HG02943 (cell line): ENCODE measurements at regions not wholly inside any gene's neighbourhood (a gene's known extent, or its start where the extent isn't known, plus 50 kb on each side); places are given as distances from the start of the nearest gene placed in this dataset.

Experiments used
- ATAC-seq: cut with Tn5 transposase; IDR thresholded peaks from one replicate; pipeline ENCODE4 v1.9.1; 2021; ENCODE audit warnings: mild to moderate bottlenecking, low read depth, moderate library complexity; ENCODE audit not compliant: unreplicated experiment

GRCh38 chr20:40547483-40548091, 141.4 kb downstream of the MAFB start:
- ATAC-seq: no peak

- no peak for ATAC-seq
Observed at GRCh38 chr20:40545478-40545877, 143.6 kb downstream of the MAFB start.

GRCh38 chr20:40542065-40542464, 147.0 kb downstream of the MAFB start:
- ATAC-seq: no peak

GRCh38 chr20:40540166-40540565, 148.9 kb downstream of the MAFB start:
- no peak for ATAC-seq

GRCh38 chr20:40538131-40538530, 150.9 kb downstream of the MAFB start:
- no peak for ATAC-seq

GRCh38 chr20:40536808-40537207, 152.2 kb downstream of the MAFB start:
- no peak for ATAC-seq

GRCh38 chr20:40535816-40536215, 153.2 kb downstream of the MAFB start:
- no peak for ATAC-seq

- ATAC-seq: no peak
Observed at GRCh38 chr20:40532103-40532502, 156.9 kb downstream of the MAFB start.

GRCh38 chr20:40525351-40525750, 163.7 kb downstream of the MAFB start:
- ATAC-seq: no peak

- ATAC-seq: no peak
Observed at GRCh38 chr20:40524071-40524470, 165.0 kb downstream of the MAFB start.

GRCh38 chr20:40522405-40522804, 166.6 kb downstream of the MAFB start:
- ATAC-seq: no peak

- ATAC-seq: no peak
Observed at GRCh38 chr20:40521962-40522361, 167.1 kb downstream of the MAFB start.

- ATAC-seq: no peak
Observed at GRCh38 chr20:40519918-40520317, 169.1 kb downstream of the MAFB start.

- no peak for ATAC-seq
Observed at GRCh38 chr20:40512994-40513393, 176.0 kb downstream of the MAFB start.

GRCh38 chr20:40512591-40512990, 176.4 kb downstream of the MAFB start:
- no peak for ATAC-seq

- ATAC-seq: no peak
Observed at GRCh38 chr20:40511478-40511877, 177.6 kb downstream of the MAFB start.

GRCh38 chr20:40510622-40511021, 178.4 kb downstream of the MAFB start:
- no peak for ATAC-seq

GRCh38 chr20:40508821-40509220, 180.2 kb downstream of the MAFB start:
- no peak for ATAC-seq

- no peak for ATAC-seq
Observed at GRCh38 chr20:40506537-40506939, 182.5 kb downstream of the MAFB start.

- ATAC-seq: no peak
Observed at GRCh38 chr20:40503119-40503518, 185.9 kb downstream of the MAFB start.

- ATAC-seq: no peak
Observed at GRCh38 chr20:40502576-40502975, 186.5 kb downstream of the MAFB start.

GRCh38 chr20:40499391-40499790, 189.6 kb downstream of the MAFB start:
- no peak for ATAC-seq
